GM23248 (cell line): ENCODE measurements at regions not wholly inside any gene's neighbourhood (a gene's known extent, or its start where the extent isn't known, plus 50 kb on each side); places are given as distances from the start of the nearest gene placed in this dataset.
"Not testable (repeated sequence)": the region's sequence is repeated elsewhere in the genome, so short reads cannot be mapped to it uniquely, and the experiment has no call there.

ENCODE experiments used
- DNase-seq: peaks from one replicate; pipeline ENCODE4 v3.0.0-alpha.2; 2015
- H2AFZ ChIP-seq: fragments of 200-600 bp; sonication (generic); 2 replicates; pipeline ENCODE4 v1.6.1; 2016; ENCODE audit warnings: antibody characterized with exemption
- H3F3A ChIP-seq: fragments of 200-600 bp; sonication (generic); 2 replicates; pipeline ENCODE4 v1.6.1; 2016; ENCODE audit warnings: mild to moderate bottlenecking, antibody characterized with exemption, mixed run types; ENCODE audit not compliant: insufficient read depth
- H3K27ac ChIP-seq: fragments of 200-600 bp; sonication (generic); 2 replicates; pipeline ENCODE4 v1.5.1; 2016; ENCODE audit warnings: mild to moderate bottlenecking
- H3K27me3 ChIP-seq: fragments of 200-600 bp; sonication (generic); replicated peaks from 2 replicates; pipeline ENCODE4 v1.6.1; 2016; ENCODE audit warnings: mild to moderate bottlenecking; ENCODE audit not compliant: insufficient read depth
- H3K36me3 ChIP-seq: fragments of 200-600 bp; sonication (generic); 2 replicates; pipeline ENCODE4 v1.6.1; 2016; ENCODE audit warnings: low read depth, mild to moderate bottlenecking
- H3K4me1 ChIP-seq: fragments of 200-600 bp; sonication (generic); 2 replicates; pipeline ENCODE4 v1.6.1; 2016; ENCODE audit warnings: mild to moderate bottlenecking; ENCODE audit not compliant: insufficient read depth
- H3K4me2 ChIP-seq: fragments of 200-600 bp; sonication (generic); one replicate; pipeline ENCODE4 v1.6.1; 2016; ENCODE audit warnings: mild to moderate bottlenecking; ENCODE audit not compliant: unreplicated experiment
- H3K4me3 ChIP-seq: fragments of 200-600 bp; sonication (generic); 2 replicates; pipeline ENCODE4 v1.5.1; 2016; ENCODE audit warnings: mild to moderate bottlenecking
- H3K79me2 ChIP-seq: fragments of 200-600 bp; sonication (generic); 2 replicates; pipeline ENCODE4 v1.6.1; 2016; ENCODE audit warnings: mild to moderate bottlenecking; ENCODE audit not compliant: insufficient read depth
- H3K9ac ChIP-seq: fragments of 200-600 bp; sonication (generic); 2 replicates; pipeline ENCODE4 v1.6.1; 2016; ENCODE audit warnings: mild to moderate bottlenecking
- H3K9me2 ChIP-seq: fragments of 200-600 bp; sonication (generic); 2 replicates; pipeline ENCODE4 v1.6.1; 2016; ENCODE audit warnings: mixed run types, mild to moderate bottlenecking, moderate library complexity; ENCODE audit not compliant: insufficient read depth
- H3K9me3 ChIP-seq: fragments of 200-600 bp; sonication (generic); one replicate; pipeline ENCODE4 v1.6.1; 2017; ENCODE audit warnings: low read depth
- H4K20me1 ChIP-seq: fragments of 200-600 bp; sonication (generic); 2 replicates; pipeline ENCODE4 v1.6.0; 2016; ENCODE audit not compliant: insufficient read depth
- EZH2 ChIP-seq: fragments of 200-600 bp; sonication (generic); IDR thresholded peaks from 2 replicates; pipeline ENCODE4 v1.6.1; 2018; ENCODE audit warnings: antibody characterized with exemption, mild to moderate bottlenecking; ENCODE audit not compliant: insufficient read depth, poor library complexity, severe bottlenecking
- EZH2phosphoT487 ChIP-seq: fragments of 200-600 bp; sonication (generic); IDR thresholded peaks from 2 replicates; pipeline ENCODE4 v1.6.1; 2018; ENCODE audit warnings: antibody characterized with exemption, moderate library complexity, mild to moderate bottlenecking, low read depth; ENCODE audit not compliant: insufficient read depth
- WGBS, 2 experiments: methylation state at CpG; one replicate each; pipeline ENCODE4 v1.1.6; 2015 to 2017; ENCODE audit warnings: low lambda C conversion rate in 2 of 2, low coverage in 1 of 2; ENCODE audit errors: missing lambda C conversion rate in 2 of 2; 5-methylcytosine and 5-hydroxymethylcytosine counted together
- in situ Hi-C: fragments of 300-500 bp; cut with MboI; formaldehyde crosslinking; loops from 2 replicates; pipeline ENCODE4 v1.15.0; 2020

DNA sequence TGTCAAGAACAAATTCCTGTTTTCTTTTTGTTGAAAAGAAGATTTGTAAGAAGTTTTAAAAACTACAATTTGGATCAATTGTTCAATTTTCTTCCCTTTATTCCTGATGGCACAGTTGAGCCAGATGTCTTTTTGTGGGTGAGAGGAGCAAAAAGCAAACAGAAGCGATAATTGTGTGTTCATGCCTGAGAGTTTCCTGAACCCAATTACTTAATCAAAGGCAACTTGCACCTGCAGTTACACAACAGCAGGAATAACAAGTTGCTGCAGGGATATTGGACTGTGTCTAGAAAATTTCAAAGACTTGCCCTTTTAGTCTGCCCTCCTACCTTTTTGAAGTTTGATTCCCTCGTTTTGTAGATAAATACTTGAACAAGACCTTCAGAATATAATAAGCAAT, 383.6 kb downstream of the DSEL start:
- Histone ChIP-seq H3K4me1 (no peaks in the 10 kb centered on the region), H3K4me3 (no peak overlapping the region), H4K20me1 (no peaks in the 10 kb centered on the region), H3K27ac (no peak overlapping the region), H3K27me3 (no peaks in the 10 kb centered on the region; the same call in 1 of the 2 replicates), H3K36me3 (no peaks in the 10 kb centered on the region), H3K4me2 (no peak overlapping the region), H3K9me3 (no peaks in the 10 kb centered on the region), H3K9ac (no peak overlapping the region), H2AFZ (no peak overlapping the region), H3K79me2 (no peaks in the 10 kb centered on the region), H3K9me2 (no peaks in the 10 kb centered on the region), H3F3A (no peaks in the 10 kb centered on the region)
- DNase-seq, result no peak
- in situ Hi-C loops, result no loop called here
- TF ChIP-seq EZH2phosphoT487 (no peak), EZH2 (no peak)
- 44 to 55% methylated on average over 2 of the region's 2 CpGs for WGBS, 2 experiments

DNA sequence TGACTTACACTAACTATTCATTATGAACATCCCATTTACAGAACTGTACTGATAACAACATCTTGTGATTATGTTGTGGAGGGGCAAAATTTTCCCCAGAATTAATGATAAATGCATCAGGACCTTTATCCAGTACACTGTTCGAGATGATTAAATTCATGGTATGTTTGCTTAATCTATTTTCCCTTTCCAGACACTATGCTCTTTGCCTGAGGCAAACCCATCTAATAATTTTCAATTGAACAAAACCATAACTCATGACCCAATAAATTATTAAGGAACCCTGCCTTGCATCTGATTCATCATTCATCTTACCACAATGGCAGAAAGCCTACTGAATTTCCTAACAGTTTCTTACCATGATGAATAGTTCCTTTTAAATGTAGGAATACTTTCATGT, 385.0 kb downstream of the DSEL start:
- in situ Hi-C loops, result no loop called here
- H3K9me2 ChIP-seq, result no peaks in the 10 kb centered on the region
- no peak overlapping the region for H3K27ac ChIP-seq
- no peak overlapping the region for H3K9ac ChIP-seq
- no peak overlapping the region for H3K4me2 ChIP-seq
- H3F3A ChIP-seq, result no peaks in the 10 kb centered on the region
- H3K79me2 ChIP-seq, result no peaks in the 10 kb centered on the region
- 23 to 24% methylated on average over 1 of the region's 1 CpG for WGBS, 2 experiments
- DNase-seq, result no peak
- no peaks in the 10 kb centered on the region for H3K36me3 ChIP-seq
- H3K4me1 ChIP-seq, result no peaks in the 10 kb centered on the region
- TF ChIP-seq EZH2phosphoT487 (no peak), EZH2 (no peak)
- H2AFZ ChIP-seq, result no peak overlapping the region
- H4K20me1 ChIP-seq, result no peaks in the 10 kb centered on the region
- H3K9me3 ChIP-seq, result no peaks in the 10 kb centered on the region
- H3K4me3 ChIP-seq, result no peak overlapping the region
- no peaks in the 10 kb centered on the region; the same call in 1 of the 2 replicates for H3K27me3 ChIP-seq

DNA sequence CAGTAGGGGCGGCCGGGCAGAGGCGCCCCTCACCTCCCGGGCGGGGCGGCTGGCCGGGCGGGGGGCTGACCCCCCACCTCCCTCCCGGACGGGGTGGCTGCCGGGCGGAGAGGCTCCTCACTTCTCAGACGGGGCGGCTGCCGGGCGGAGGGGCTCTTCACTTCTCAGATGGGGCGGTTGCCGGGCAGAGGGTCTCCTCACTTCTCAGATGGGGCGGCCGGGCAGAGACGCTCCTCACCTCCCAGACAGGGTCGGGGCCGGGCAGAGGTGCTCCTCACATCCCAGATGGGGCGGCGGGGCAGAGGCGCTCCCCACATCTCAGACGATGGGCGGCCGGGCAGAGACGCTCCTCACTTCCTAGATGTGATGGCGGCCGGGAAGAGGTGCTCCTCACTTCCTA, 389.8 kb downstream of the DSEL start:
- H3K4me2 ChIP-seq, DNase-seq, H3K4me3 ChIP-seq, in situ Hi-C loops, H3K9me2 ChIP-seq, H3K4me1 ChIP-seq, H3K9ac ChIP-seq, H3K27ac ChIP-seq, H2AFZ ChIP-seq, H3K9me3 ChIP-seq, H3K27me3 ChIP-seq, H3K36me3 ChIP-seq, H4K20me1 ChIP-seq, H3F3A ChIP-seq, H3K79me2 ChIP-seq: not testable (repeated sequence)
- WGBS, 2 experiments, result 87 to 98% methylated on average over 8 to 25 of the region's 32 CpGs

DNA sequence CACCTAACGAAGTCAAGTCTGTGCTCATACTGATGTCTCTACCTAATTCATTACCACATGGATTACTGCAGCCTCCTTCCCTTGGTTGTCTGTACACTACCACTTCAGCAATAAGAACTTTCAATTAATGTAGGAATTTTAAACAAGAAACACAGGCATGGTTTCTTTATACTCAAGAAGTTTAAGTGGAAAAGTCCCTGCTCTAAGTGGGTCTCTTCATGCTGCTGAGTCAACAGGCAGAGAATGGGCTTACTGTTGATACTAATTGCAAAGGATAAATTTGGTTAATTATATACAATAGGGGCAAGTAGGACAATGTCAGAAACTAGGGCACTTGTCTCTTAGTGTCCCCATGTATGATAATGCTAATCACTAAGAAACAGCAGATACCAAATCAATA, 392.6 kb downstream of the DSEL start:
- Histone ChIP-seq H2AFZ (no peak overlapping the region), H3K79me2 (no peaks in the 10 kb centered on the region), H3K4me3 (no peak overlapping the region), H3K4me2 (no peak overlapping the region), H3K9me2 (no peaks in the 10 kb centered on the region), H3K9ac (no peak overlapping the region), H3K27me3 (no peaks in the 10 kb centered on the region; the same call in 1 of the 2 replicates), H3K9me3 (no peaks in the 10 kb centered on the region), H3K36me3 (no peaks in the 10 kb centered on the region), H3K4me1 (no peaks in the 10 kb centered on the region), H4K20me1 (no peaks in the 10 kb centered on the region), H3F3A (no peaks in the 10 kb centered on the region), H3K27ac (no peak overlapping the region)
- TF ChIP-seq EZH2, result no peak
- no peak for TF ChIP-seq EZH2phosphoT487
- WGBS, 2 experiments, result 17 to 32% methylated on average over 1 of the region's 1 CpG
- in situ Hi-C loops, result no loop called here
- no peak for DNase-seq

DNA sequence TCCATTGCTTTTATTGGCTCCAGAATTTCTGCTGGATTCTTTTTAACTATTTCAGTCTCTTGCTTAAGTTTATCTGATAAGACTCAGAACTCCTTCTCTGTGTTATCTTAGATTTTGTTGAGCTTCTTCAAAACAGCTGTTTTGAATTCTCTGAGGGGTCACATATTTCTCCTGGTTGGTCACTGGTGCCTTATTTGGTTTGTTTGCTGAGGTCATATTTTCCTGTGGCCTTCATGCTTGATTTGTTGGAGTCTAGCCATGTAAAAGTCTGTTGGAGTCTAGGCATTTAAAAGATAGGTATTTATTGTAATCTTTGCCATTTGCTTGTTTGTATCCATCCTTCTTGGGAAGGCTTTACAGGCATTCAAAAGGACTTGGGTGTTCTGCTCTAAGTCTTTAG, 398.7 kb downstream of the DSEL start:
- Histone ChIP-seq H3K36me3 (no peaks in the 10 kb centered on the region), H3K4me3 (no peak overlapping the region), H3F3A (no peaks in the 10 kb centered on the region), H3K79me2 (no peaks in the 10 kb centered on the region), H3K4me1 (no peaks in the 10 kb centered on the region), H4K20me1 (no peaks in the 10 kb centered on the region), H3K9me3 (no peaks in the 10 kb centered on the region), H3K27ac (no peak overlapping the region), H3K27me3 (peaks cover 4% of the 10 kb centered on the region; the same call in 1 of the 2 replicates), H3K4me2 (no peak overlapping the region), H3K9ac (no peak overlapping the region), H2AFZ (no peak overlapping the region), H3K9me2 (no peaks in the 10 kb centered on the region)
- no peak for TF ChIP-seq EZH2phosphoT487
- no peak for TF ChIP-seq EZH2
- DNase-seq, result no peak
- in situ Hi-C loops, result no loop called here
